ENCODE measurements at regions not wholly inside any gene's neighbourhood (a gene's known extent, or its start where the extent isn't known, plus 50 kb on each side); places are given as distances from the start of the nearest gene placed in this dataset.
A peak's percentile ranks its signal among the peaks of the same experiment; 100 is the strongest.

DNA sequence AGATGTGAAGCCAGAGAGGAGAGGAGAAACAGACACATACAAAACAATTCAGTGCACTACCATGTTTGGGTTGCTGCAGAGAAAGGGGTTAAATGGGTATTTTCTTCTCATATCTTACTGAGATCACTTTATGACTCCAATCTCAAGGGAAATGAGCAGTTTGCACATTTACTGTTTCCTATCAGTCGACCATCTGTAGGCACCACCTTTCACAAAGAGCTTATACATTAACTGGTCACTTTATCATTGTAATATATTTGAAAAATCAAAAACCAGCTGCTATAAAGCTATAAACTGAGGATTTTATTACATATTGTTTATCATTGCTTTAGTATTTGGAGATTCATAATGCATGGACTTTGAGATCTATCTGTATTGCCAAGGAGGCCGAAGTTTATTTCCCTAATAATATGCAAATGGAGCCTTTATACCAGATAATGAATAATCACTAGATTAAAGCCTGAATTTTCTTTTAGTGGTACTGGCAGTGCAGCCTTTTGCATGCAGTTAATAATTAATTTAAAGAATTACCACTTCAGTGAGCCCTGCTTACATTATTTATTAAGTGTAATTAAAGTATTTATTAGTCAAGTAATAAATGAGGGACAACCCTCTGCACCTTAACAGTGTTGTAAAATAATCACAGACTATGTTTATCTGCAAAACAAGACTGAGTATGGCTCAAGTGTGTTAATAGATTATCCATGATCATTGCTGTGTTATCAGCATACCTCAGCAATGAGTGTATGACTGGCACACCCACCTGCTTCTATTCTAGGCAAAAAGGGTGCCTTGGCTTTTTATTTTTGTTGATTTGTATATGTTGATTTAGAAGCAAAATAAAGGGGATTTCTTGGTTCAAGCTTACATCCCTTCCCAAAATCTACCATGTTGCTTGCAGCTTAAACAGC lies 167.7 kb upstream of the SLC14A2 start:
- no peak for DNase-seq

DNA sequence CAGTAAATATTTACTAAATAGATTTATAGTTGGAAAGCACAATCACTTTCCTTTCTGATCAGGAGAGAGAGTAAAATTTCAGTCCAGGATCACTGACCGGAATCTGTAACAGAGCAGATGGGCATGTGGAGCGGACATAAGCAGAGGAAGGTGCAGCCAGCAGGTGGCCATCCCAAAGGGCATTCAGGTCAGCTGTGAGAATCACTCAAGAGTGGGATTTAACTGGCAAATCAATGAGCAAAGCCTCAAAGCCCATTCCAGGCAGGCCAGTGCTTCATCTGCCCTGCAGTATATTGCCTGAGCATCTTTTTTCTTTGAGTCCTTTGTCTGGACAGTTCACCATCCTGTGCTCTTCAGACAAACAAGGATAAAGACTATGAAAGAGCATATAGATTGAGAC lies 166.4 kb upstream of the SLC14A2 start:
- DNase-seq: no peak

GRCh38 chr18:45449418-45450227 lies 165.7 kb upstream of the SLC14A2 start:
- peak; percentile 66 for DNase-seq

GRCh38 chr18:45456090-45457021 lies 158.9 kb upstream of the SLC14A2 start:
- peak; percentile 94 for DNase-seq

- no peak for DNase-seq
Measured at GRCh38 chr18:45458033-45458432, 157.2 kb upstream of the SLC14A2 start.

DNA sequence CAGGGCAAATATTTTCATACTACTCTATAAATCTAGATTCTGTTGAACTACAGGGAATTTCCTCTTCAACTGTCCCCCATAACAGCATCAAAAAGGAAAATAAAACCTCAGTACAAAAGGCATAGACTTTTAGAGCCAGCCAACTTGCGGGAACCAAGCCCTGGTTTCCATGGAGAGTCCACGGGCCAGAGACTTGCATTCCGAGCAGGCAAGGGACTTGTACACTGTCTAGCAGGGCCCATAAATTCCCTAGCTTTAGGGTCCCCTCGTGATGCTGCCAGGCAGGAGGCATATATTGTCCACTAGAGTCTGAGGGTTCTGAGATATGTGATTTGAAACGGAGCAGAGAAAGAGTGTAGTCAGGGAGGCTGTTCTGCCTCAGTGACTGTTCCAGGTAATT lies 153.1 kb upstream of the SLC14A2 start:
- DNase-seq: no peak

DNA sequence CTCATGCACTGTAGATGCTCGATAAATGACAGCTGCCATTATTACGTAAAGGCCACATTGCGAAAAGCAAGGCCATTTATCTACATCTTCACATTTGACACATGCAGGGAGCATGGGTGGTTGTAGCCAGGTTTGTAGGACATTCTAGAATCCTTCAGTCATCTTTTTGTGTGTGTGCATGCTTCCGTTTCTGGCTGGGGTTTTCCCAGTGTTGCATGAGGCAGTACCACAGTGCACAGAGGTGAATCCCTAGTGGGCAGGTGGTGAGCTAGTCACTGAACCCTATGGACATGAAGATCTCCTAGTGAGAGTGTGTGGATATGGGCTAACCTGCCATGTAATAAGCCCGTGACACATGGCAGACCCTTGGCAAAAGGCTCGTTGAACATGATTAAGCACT lies 151.8 kb upstream of the SLC14A2 start:
- no peak for DNase-seq

GRCh38 chr18:45464619-45465018 lies 150.7 kb upstream of the SLC14A2 start:
- peak; percentile 81 for DNase-seq

GRCh38 chr18:45467293-45467692 lies 148.0 kb upstream of the SLC14A2 start:
- DNase-seq: no peak

DNA sequence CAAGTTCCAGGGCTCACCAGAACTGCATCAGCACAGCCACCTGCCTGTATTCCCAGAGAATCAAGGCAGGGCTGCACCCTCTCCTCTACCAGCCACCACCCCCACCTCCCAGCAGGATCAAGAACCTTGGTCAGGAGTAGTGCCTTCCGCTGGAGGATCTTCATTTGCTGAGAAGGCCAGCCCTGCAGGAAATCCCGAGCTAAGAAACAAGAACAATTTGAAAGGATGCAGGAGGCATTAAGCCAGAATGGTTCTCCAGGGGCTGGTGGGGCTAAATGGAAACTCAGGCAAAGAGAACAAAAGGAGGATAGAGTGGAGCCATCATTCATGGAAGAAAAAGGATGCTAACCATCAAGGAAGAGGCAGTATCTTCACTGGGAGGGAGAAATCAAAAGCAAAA lies 147.3 kb upstream of the SLC14A2 start:
- DNase-seq: no peak

DNA sequence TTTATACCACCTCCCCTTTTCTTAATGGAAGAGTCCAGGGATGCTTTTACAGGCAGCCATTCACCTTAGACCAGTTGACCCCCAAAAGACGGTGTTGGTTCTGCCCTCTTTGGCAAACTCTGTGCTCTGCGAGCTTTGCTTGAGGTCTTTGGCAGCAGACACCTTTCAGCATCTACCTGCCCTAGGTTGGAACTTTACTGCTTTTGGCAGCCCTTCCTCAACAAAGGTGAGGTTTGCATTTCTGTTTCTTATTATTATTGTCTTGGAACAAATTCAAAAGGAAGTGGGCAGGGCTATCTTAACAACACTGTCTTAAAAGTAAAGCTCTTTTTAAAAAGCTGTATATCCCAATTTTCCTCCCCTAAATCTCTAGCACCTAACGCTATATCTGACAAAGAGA lies 136.4 kb upstream of the SLC14A2 start:
- no peak for DNase-seq

GRCh38 chr18:45480219-45481015 lies 134.9 kb upstream of the SLC14A2 start:
- DNase-seq: no peak

GRCh38 chr18:45481821-45482220 lies 133.5 kb upstream of the SLC14A2 start:
- DNase-seq: no peak

DNA sequence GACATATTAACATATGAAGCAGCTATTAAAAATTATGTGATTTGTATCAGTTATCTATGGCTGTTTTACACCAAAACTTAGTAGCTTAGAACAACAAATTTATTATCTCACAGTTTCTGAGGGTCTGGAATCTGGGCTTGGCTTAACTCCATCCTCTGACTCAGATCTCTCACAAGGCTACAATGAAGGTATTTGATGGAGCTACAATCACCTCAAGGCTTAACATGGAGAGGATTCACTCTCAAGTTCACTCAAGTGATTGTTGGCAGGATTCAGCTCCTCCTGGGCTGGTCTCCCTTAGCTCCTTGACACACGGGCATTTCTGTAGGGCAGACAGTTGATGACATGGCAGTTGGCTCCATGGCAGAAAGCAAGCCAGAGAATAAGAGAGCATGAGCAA lies 133.0 kb upstream of the SLC14A2 start:
- DNase-seq: no peak

DNA sequence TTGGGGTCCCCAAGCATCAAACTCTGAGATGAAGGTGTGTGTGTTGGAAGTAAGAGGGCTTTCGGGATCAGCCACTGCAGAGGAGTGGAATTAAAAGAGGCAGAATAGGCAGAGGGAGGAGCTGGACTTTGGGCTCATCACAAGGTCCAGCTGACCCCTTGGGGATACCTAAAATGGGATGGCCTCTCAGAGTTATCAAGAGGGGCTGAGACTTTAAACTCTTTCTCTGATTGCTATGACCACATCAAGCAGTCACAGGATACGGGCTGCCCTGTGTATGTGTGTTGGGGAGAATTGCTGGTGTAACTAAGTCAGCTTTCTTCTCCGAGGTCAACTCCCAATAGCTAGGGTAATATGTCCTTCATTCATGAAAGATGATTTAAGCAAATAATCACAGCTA lies 127.7 kb upstream of the SLC14A2 start:
- DNase-seq: no peak

DNA sequence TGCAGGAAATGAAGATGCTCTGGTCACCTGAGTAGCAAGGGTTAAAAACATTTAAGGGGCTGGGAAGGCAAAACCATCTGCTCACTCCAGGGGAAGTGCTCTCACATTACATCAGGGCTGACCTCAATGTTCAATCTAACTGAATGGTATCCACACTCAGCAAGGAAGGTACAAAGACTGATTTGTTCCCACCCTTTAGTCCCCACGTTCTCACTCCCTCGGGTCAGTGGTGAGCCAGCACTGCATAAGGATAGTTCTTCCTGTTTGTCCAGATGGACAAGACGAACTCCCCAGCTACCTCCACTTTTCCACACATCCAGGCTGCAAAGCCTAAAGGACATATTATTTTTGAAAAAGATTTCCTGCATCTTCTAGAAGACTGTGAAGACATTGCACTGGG lies 126.6 kb upstream of the SLC14A2 start:
- DNase-seq: peak; percentile 41

DNA sequence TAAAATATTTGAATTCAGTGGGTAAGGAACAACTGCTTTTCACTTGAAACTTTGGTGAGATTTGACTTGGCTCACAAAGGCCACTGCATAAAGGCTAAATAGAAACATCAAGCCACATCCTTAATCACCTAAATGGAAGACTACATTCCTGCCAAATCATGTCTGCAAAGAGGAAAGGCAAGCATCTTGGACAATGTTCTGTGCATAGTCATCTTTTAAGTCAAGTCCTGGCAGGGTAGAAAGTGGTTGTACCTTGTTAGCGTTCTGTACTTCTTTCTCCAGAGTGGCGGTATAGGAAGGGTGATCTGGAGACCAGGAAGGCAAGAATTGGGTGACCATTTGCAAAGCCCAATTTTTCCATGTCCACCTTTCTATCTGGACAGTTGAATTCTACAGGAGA lies 121.4 kb upstream of the SLC14A2 start:
- no peak for DNase-seq

GRCh38 chr18:45494811-45495210 lies 120.5 kb upstream of the SLC14A2 start:
- DNase-seq: no peak

DNA sequence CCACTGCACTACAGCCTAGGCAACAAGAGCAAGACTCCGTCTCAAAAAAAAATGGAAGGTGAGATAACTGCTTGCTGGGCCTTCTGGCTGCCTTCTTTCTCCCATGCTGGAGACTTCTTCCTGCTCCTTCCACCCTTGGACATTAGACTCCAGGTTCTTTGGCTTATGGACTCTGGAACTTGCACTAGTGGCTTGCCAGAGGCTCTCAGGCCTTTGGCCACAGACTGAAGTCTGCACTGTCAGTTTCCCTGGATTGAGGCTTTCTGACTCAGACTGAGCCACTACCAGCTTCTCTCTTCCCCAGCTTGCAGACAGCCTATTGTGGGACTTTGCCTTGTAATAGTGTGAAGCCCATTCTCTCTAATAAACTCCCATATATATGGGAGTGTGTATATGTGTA lies 118.5 kb upstream of the SLC14A2 start:
- DNase-seq: no peak

- DNase-seq: no peak
Measured at GRCh38 chr18:45497595-45498286, 117.5 kb upstream of the SLC14A2 start.

- DNase-seq: no peak
Measured at GRCh38 chr18:45498287-45498658, 117.0 kb upstream of the SLC14A2 start.

DNA sequence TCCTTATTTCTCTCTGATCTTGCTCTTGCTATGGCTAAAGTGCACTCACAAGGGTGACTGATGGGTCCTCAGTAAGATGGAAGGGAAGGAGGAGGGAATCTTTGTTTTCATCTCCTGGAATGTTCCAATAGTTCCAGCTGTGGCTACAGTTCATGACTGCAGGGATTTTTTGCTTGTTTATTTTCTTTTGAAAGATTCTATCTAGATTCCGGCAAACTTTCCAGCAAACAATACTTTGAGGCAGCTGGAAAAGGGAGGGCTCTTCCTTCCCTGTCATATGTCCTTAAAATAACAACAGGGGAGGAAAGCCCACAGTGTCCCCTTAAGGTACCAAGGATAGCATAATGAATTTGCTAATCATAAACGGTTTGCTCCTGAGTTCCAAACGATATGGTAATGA lies 111.3 kb upstream of the SLC14A2 start:
- no peak for DNase-seq

All from NCI-H2171 treated with DMSO at 0.1 percent for 48 hours (cell line).